T-helper 1 cell (primary cell): ENCODE measurements at regions not wholly inside any gene's neighbourhood (a gene's known extent, or its start where the extent isn't known, plus 50 kb on each side); places are given as distances from the start of the nearest gene placed in this dataset.
"Not testable (repeated sequence)": the region's sequence is repeated elsewhere in the genome, so short reads cannot be mapped to it uniquely, and the experiment has no call there.

Experiments used
- DNase-seq, 5 donors: peaks; one replicate each; pipeline ENCODE4 v3.0.0-alpha.2; 2012 to 2020

GRCh38 chr3:44146073-44146472 is 95.6 kb upstream of the TOPAZ1 start:
- no peak for DNase-seq

- DNase-seq, result no peak
Observed at GRCh38 chr3:44159696-44160300, 81.9 kb upstream of the TOPAZ1 start.

- DNase-seq, result no peak
Observed at GRCh38 chr3:44160818-44161217, 80.9 kb upstream of the TOPAZ1 start.

DNA sequence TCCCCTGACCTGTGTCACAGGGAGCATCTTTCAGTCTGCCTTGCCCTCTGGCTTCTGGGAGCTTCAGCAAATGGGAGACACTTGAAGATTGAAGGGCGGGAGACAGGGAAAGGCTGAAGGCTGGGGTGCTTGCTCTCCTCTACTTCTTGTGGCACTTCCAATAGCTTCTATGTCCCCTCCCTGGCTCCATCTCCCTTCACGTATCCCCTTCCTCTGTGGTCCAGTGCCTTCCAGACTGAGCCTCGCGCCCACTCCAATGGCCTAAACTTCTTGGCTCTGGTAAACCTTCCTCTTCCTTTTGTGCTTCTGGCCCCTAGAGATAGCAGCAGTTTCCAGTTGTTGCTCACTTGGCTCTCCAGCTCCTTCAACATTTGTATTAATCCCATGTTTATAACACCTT is 69.8 kb upstream of the TOPAZ1 start:
- no peak for DNase-seq

DNA sequence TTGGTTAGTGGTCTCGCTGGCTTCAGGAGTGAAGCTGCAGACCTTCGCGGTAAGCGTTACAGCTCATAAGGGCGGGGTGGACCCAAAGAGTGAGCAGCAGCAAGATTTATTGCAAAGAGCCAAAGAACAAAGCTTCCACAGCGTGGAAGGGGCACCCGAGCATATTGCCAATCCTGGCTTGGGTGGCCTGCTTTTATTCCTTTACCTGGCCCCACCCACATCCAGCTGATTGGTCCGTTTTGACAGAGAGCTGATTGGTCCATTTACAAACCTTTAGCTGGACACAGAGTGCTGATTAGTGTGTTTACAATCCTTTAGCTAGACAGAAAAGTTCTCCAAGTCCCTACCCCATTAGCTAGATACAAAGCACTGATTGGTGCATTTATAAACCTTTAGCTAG is 69.0 kb upstream of the TOPAZ1 start:
- not testable (repeated sequence) for DNase-seq

DNA sequence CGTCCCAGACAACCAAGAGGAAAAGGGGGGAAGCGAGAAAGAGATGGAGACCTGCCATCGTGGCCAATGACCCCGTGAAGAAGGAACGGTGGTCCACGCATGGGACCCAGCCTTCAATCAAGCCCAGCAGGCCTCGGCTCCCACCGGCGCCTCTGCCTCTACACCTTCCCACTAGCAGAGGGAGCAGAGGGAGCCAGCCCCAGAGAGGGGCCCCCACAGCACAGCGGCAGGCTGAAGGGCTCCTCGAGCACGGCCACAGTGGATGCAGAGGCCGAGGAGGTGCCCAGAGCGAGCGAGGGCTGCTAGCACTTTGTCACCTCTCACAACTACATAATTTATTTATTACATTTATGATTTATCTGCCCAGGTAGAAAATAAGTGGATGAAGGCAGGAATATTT is 68.4 kb upstream of the TOPAZ1 start:
- no peak for DNase-seq

- DNase-seq, result no peak
Observed at GRCh38 chr3:44175070-44175469, 66.6 kb upstream of the TOPAZ1 start.

DNA sequence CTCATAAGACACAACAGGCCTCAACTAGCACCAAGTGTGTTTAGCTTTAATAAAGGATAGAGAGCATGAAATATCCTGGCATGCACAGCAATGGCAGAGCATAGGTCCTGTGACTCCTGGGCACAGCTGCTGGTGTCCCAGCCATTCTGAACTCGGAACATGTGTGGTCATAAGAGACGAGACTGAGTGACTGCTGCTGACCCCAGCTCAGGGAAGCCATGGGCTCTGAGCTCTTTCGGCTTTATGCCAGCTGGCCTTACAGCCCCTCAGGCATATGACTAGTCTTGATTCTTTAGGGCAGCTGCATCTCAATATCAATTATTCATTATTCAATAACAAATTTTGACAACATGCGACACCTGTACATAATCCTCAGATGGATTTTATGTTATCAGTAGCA is 62.4 kb upstream of the TOPAZ1 start:
- no peak for DNase-seq

GRCh38 chr3:44184319-44184953 is 57.2 kb upstream of the TOPAZ1 start:
- DNase-seq, result no peak

DNA sequence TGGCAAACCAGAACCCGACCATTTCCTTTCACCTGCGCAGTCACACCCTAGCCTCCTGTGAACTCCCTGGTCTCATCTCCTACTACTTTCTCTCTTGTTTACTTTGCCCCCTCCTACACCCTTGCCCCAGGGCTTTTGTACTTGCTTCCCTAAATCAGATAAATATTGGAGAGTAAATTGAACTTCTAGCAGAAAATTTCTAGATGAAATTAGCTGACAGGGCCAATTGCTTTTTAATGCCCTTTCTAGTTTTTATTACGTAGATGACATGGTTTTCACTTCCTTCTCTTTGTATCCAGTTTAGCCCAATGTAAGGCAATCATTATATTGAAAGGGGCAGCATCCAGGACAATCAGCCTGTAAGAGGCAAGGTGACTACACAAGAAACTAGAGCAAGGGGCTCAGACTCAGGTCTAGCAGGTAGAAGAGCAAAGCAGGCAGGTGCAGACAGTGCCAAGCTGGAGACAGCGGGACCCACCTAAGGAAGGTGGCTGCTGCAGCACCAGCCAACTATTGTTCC is 56.2 kb upstream of the TOPAZ1 start:
- DNase-seq, result no peak

DNA sequence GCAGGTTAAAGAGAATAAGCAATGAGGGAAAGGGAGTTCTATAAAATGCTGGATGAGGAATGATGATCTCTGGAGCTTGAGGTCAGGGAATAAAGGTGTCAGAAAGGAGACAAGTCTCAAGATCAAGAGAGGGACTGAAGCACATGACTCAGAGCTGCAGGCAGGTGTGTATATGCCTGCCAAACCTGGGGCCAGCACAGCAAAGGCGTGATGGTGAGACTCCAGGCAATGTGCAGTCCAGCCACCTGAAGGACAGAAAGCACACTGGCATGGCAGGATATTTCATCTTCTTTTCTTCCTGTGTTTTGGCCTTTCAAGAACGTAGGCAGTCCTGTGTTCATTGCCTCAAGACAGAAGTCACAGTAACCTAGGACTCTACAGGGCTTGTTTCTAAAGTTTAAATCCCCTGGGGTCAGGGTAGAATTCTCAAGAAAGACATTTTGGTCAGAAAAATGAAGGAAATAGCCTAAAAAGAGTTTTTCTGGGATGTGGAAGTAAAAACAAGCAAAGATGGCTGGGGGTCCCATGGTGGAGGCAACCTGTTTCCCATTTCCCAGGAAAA is 55.5 kb upstream of the TOPAZ1 start:
- no peak for DNase-seq

DNA sequence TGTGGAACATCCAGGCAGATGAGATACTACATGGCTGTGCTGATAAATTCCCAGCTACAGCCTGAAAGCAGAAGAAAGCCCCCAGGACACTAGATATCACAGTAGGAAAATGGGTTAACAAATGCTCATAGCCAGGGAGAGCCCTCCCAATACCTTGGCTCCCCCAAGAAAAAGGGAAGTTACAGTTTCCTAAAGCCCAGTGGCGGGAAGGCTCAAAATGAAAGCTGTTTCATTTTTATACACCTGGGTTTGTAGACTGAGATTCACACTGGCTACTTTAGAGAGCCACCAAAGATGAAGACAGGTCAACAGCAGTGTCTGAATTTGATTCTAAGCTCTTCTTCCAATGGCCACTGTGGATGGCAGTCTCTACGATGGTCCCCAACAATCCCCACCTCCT is 55.0 kb upstream of the TOPAZ1 start:
- no peak for DNase-seq
